Upper lobe of left lung (tissue), 4 donors: ENCODE measurements at regions not wholly inside any gene's neighbourhood (a gene's known extent, or its start where the extent isn't known, plus 50 kb on each side); places are given as distances from the start of the nearest gene placed in this dataset.

Source experiments
- CTCF ChIP-seq, 6 experiments: fragments of 450-650 bp in 4 of 6; fragments of 200-600 bp in 2 of 6; sonication (generic) in 2 of 6; IDR thresholded peaks; one replicate each; pipeline ENCODE4 v1.5.1; 2016 to 2019; ENCODE audit warnings: antibody characterized with exemption in 6 of 6
- EP300 ChIP-seq, 4 donors: sonication (generic); formaldehyde crosslinking; IDR thresholded peaks; one replicate each; pipeline ENCODE4 v1.5.1; 2017; ENCODE audit warnings: antibody characterized with exemption in 4 of 4, control low read depth in 2 of 4
- POLR2A ChIP-seq, 4 donors: fragments of 450-650 bp; IDR thresholded peaks; one replicate each; pipeline ENCODE4 v1.5.1; 2016 to 2017; ENCODE audit warnings: antibody characterized with exemption in 4 of 4, mild to moderate bottlenecking in 2 of 4

DNA sequence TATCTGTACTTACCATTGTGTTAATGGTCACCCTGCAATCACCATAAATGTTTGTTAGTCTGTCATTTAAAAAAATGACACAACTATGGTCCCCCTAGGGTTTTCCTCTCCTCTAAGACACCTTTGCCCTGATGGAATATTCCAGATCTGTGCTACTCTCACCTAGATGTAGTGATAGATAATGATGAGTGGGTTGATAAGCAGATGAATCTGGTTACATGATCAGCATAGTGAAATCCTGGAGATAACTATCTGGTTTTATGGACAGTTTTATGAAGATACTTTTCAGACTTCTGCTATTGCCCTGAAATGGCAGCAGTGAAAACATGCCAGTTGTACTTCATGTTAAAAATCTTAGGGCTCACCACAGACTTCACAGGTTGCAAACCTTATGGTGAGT is 152.4 kb downstream of the GATA3 start:
- TF ChIP-seq CTCF (IDR thresholded peaks at IDR 0.05) (no peak), POLR2A (IDR thresholded peaks at IDR 0.05) (no peak), EP300 (IDR thresholded peaks at IDR 0.05) (no peak)
